AG10803 (cell line): ENCODE measurements at regions not wholly inside any gene's neighbourhood (a gene's known extent, or its start where the extent isn't known, plus 50 kb on each side); places are given as distances from the start of the nearest gene placed in this dataset.
"Not testable (repeated sequence)": the region's sequence is repeated elsewhere in the genome, so short reads cannot be mapped to it uniquely, and the experiment has no call there.

Experiments
- DNase-seq: peaks from one replicate; pipeline ENCODE4 v3.0.0; 2010; ENCODE audit warnings: low read depth
- H3K4me3 ChIP-seq: 2 replicates; pipeline ENCODE4 v1.5.1; 2011; ENCODE audit warnings: mild to moderate bottlenecking, low read length, control low read depth
- CTCF ChIP-seq: conservative IDR thresholded peaks from 2 replicates; pipeline ENCODE4 v1.5.1; 2011; ENCODE audit warnings: mild to moderate bottlenecking, low read length, control low read depth, inconsistent platforms

DNA sequence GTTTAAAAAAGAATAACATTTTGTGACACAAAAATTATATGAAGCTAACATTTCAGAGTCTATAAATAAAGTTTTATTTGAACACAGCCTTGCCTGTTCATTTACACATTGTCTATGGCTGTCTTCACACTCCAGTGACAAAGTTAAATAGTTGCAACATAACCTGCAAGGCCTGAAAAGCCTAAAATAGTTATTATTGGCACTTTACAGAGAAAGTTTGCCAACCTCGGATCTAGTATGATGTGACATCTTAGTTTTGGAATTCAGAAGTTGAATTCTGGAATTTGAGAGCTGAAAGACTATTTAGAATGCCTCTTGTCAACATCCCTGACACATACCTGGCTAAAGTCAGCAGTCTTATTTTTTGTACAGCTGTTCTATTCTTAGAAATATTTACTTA lies 68.3 kb downstream of the DYRK2 start:
- no peak overlapping the region for H3K4me3 ChIP-seq
- peak; percentile 90 for DNase-seq
- TF ChIP-seq CTCF, result no peak

DNA sequence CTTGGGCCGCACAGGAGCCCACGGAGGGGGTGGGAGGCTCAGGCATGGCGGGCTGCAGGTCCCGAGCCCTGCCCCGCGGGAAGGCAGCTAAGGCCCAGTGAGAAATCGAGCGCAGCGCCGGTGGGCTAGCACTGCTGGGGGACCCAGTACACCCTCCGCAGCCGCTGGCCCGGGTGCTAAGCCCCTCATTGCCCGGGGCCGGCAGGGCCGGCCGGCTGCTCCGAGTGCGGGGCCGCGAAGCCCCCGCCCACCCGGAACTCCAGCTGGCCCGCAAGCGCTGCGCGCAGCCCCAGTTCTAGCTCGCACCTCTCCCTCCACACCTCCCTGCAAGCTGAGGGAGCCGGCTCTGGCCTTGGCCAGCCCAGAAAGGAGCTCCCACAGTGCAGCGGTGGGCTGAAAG lies 70.8 kb downstream of the DYRK2 start:
- not testable (repeated sequence) for H3K4me3 ChIP-seq, DNase-seq

- DNase-seq, result peak; percentile 83
- no peak for TF ChIP-seq CTCF
- H3K4me3 ChIP-seq, result no peak overlapping the region
Measured at GRCh38 chr12:67720351-67720856, 71.9 kb downstream of the DYRK2 start.

GRCh38 chr12:67721248-67721647 lies 72.7 kb downstream of the DYRK2 start:
- TF ChIP-seq CTCF, result no peak
- no peak for DNase-seq
- H3K4me3 ChIP-seq, result no peak overlapping the region

DNA sequence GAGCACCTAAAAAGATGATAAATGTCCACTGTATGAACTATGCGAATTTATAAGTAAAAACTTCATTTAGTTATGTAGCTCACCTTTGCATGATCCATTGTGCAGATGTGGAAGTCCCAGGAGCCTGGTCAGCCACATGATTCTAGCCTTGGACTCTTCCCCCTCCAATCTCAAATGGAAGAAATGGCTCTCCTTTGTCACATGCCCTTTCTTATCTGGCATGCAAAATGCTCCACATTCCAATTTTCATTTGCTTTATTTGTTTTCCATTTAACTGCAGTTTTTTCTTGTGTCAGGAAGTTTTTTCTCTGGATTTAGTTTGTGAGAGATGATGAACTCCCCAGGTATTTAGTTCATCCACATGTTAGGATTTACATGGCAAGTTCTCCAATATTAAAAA lies 73.8 kb downstream of the DYRK2 start:
- no peak overlapping the region for H3K4me3 ChIP-seq
- no peak for DNase-seq
- no peak for TF ChIP-seq CTCF

DNA sequence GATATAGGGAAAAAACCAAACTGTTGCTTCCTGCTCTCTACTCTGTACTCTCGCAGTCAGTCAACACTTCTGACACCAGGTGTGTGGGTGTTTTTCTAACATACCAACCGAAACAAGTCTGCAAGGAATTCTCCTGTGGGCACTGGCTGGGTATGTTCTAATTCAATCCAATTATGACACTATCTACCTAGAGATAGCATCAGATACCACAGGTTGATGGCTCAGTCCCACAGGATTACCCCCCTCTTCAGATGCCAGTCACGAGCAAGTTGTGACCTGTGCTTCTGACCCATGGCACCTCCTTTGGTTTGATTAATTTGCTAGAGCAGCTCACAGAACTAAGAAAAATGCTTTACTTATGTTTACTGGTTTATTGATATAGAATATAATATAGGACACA lies 78.3 kb downstream of the DYRK2 start:
- no peak for TF ChIP-seq CTCF

GRCh38 chr12:67727702-67728666 lies 79.4 kb downstream of the DYRK2 start:
- H3K4me3 ChIP-seq, result no peak overlapping the region
- TF ChIP-seq CTCF, result no peak
- no peak for DNase-seq

More for the DNA sequence above, 78.3 kb downstream of the DYRK2 start:
- H3K4me3 ChIP-seq, result no peak overlapping the region
- DNase-seq, result no peak
